AG09309 (cell line): ENCODE measurements at regions not wholly inside any gene's neighbourhood (a gene's known extent, or its start where the extent isn't known, plus 50 kb on each side); places are given as distances from the start of the nearest gene placed in this dataset.

Experiments used
- DNase-seq: peaks from one replicate; pipeline ENCODE4 v3.0.0-alpha.2; 2010; ENCODE audit warnings: low read depth
- H3K4me3 ChIP-seq: 2 replicates; pipeline ENCODE4 v1.5.1; 2011; ENCODE audit warnings: mild to moderate bottlenecking, low read depth, low read length, moderate library complexity; ENCODE audit not compliant: control insufficient read depth
- TF ChIP-seq, protein P1 (sequence below): IDR thresholded peaks from 2 replicates; pipeline ENCODE4 v1.5.1; 2011; ENCODE audit warnings: mild to moderate bottlenecking, low read depth, low read length, inconsistent platforms; ENCODE audit not compliant: insufficient read depth, control insufficient read depth; ENCODE audit errors: missing control alignments

DNA sequence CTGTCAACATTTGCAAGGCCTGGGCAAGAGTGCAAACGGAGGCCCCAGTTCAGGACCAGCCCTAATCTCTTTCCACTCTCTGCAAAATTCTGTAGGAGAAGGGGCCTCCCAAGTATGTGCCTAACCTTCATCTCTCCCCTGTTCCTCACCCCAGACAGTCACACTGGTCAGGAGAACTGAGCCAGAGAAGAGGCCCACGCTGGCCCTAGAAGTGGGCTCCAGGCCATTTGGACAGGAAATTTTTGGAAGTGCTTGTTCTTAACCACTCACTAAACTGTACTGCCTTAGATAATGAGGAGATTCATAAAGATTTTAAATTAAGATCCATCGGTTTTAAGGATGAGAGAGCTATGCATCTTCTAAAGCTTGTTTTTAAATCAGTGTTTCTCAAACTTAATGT, 129.7 kb upstream of the ADGRL2 start:
- DNase-seq: no peak
- TF ChIP-seq, protein P1, sequence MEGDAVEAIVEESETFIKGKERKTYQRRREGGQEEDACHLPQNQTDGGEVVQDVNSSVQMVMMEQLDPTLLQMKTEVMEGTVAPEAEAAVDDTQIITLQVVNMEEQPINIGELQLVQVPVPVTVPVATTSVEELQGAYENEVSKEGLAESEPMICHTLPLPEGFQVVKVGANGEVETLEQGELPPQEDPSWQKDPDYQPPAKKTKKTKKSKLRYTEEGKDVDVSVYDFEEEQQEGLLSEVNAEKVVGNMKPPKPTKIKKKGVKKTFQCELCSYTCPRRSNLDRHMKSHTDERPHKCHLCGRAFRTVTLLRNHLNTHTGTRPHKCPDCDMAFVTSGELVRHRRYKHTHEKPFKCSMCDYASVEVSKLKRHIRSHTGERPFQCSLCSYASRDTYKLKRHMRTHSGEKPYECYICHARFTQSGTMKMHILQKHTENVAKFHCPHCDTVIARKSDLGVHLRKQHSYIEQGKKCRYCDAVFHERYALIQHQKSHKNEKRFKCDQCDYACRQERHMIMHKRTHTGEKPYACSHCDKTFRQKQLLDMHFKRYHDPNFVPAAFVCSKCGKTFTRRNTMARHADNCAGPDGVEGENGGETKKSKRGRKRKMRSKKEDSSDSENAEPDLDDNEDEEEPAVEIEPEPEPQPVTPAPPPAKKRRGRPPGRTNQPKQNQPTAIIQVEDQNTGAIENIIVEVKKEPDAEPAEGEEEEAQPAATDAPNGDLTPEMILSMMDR: no peak
- no peak overlapping the region for H3K4me3 ChIP-seq

DNA sequence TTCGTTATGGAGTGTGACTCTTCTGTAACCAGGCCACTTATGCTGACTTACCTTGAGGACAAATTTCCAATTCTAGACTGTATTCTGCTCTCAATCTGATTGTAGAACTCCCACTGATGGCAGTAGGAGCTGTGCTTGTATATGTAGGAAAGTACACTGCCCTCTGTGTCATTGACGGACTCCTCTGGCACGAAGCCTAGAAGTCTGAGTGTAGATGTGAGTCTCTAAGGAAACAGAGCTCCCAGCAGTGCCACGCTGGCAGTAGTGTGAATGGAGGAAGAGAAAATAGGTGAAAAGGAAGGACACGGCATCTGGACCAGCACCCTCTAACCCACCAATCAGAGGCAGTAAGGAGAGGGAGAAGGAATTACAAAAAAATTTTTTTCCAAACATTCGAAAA, 130.4 kb upstream of the ADGRL2 start:
- H3K4me3 ChIP-seq: no peak overlapping the region
- peak; percentile 78 for DNase-seq
- TF ChIP-seq, protein P1: no peak

DNA sequence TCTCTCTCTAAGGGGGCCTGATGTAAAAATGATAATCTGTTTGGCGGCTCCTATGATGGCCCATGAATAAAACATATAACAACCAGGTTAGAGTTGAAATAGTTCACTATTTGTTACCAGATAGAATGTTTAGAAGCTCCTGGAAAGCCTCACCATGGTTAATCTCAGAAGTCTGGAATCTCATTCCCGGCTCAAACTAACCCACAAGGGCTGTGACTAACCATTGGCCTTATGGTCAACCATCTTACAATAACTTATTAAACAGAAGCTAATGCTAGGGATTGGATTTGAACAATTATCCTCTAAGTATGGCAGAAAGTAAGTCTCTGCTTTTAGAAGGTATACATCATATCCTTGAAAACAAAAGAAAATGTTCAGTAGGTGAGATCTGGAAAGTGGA, 134.1 kb upstream of the ADGRL2 start:
- H3K4me3 ChIP-seq: no peak overlapping the region
- TF ChIP-seq, protein P1: no peak
- no peak for DNase-seq

DNA sequence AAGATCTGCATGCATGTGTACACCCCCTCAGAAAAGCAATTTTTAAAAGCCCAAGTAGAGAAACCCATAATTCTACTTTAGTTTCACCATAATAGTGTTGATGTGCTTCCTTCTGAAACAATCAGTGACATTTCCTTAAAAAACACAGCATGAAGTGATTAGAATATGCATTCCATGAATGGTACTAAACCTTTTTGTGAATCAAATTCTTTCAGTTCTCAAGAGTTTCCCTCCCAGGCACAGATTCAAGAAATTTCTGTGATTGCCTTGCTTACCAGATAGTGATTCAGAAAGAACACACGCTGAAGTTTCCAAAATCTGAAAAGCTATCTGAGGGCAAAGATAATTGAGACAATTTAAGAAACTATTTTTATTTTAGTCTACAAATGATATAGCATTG, 136.4 kb upstream of the ADGRL2 start:
- peak; percentile 51 for DNase-seq
- TF ChIP-seq, protein P1: no peak
- no peak overlapping the region for H3K4me3 ChIP-seq

DNA sequence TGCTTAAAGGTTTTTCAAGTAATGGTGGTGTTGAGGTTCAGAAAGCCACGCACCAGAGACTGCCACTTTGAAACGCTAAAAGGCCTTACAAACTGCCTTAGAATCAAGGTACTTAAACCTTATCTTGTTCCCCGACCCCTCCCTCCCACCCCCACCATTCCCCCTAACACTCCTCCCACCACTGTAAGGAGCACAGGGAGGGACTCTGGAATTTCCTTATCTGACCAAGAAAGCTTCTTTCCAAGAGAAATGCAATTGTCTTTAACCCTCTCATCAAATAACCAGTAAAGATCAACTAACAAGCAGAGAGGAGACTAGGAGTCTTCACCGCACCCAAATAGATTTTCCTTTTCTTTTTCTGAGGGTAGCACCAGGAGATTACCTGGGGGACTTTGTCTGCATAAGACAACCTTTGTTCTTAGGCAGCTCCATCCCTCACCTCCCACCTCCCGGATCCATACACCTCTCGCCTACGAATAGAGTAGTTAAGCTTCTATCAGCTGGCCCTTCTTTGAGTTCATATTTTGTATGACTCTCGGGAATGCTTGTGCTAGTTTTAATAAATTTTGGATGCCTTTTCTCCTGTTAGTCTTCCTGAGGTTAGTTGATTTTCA, 137.7 kb upstream of the ADGRL2 start:
- no peak for DNase-seq
- no peak overlapping the region for H3K4me3 ChIP-seq
- TF ChIP-seq, protein P1: no peak

DNA sequence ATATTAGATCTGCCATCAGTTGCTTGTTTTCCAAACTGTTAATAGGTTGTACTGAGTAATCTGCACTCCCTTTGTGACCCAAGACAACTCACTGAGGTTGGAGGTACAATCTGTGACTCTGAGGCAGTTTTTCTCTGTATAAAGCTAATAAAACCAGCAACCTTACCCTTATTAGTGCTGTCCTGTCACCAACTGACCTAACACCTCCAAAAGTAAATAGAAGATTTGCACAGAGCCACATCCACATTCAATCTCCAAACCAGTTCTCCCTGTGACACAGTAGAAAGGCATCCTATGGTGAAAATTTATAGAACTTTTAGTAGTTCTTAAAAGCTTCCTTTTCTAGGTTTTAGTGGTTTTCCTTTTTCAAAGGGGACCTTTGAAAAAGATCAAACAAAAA, 140.4 kb upstream of the ADGRL2 start:
- peak; percentile 24 for DNase-seq
- H3K4me3 ChIP-seq: no peak overlapping the region
- TF ChIP-seq, protein P1: no peak

DNA sequence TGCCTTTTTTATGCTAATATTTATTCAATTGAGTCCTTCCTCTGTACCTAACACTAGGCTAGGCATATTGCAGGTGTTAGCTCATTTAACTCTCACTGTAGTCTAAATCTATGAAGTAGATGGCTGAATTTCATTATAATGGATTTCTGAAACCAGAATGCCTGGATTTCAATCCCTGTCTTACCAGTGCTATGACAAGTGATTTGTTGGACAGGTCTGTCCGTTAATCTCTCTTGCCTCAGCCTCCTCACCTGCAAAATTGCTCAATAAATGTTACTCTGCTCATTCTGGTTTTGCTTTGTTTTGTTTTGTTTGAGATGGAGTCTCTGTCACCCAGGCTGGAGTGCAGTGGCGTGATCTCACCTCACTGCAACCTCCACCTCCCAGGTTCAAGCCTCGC, 146.1 kb upstream of the ADGRL2 start:
- DNase-seq: no peak
- H3K4me3 ChIP-seq: no peak overlapping the region
- TF ChIP-seq, protein P1: no peak
